IMR-90 (cell line): ENCODE measurements at regions not wholly inside any gene's neighbourhood (a gene's known extent, or its start where the extent isn't known, plus 50 kb on each side); places are given as distances from the start of the nearest gene placed in this dataset.

ENCODE experiments used
- ATAC-seq: fragments of 200-7000 bp; cut with Tn5 transposase; 2 replicates; pipeline ENCODE4 v1.9.1; 2020; ENCODE audit warnings: low read depth, mild to moderate bottlenecking, moderate library complexity
- BruUV-seq: library from RNA; stranded (reverse); fragments of 400-500 nt; replicated peaks from 2 replicates; lab custom pipeline; 2021; lab: Mats Ljungman, UMichigan
- CTCF ChIA-PET: fragments of 300-600 bp; formaldehyde crosslinking; extraction: SDS; loops from one replicate; lab custom pipeline; 2021; ENCODE audit warnings: antibody characterized with exemption; lab: Yijun Ruan, JAX
- POLR2A ChIA-PET: fragments of 300-600 bp; sonication (Branson Sonifier 250); formaldehyde crosslinking; loops from one replicate; lab custom pipeline; 2022; ENCODE audit warnings: antibody characterized with exemption; ENCODE audit not compliant: unreplicated experiment; lab: Charles Lee
- DNase-seq: peaks from one replicate; pipeline ENCODE4 v3.0.0; 2013
- H2AFZ ChIP-seq: replicated peaks from 2 replicates; pipeline ENCODE3; 2013; ENCODE audit warnings: low read length, mild to moderate bottlenecking; ENCODE audit not compliant: poor library complexity
- H2AK5ac ChIP-seq: 2 replicates; pipeline ENCODE4 v1.6.1; 2013; ENCODE audit warnings: low read depth, low read length, inconsistent platforms
- H2AK9ac ChIP-seq: replicated peaks from 2 replicates; pipeline ENCODE3; 2013; ENCODE audit warnings: mild to moderate bottlenecking, low read depth, low read length, moderate library complexity; ENCODE audit not compliant: poor library complexity
- H2BK120ac ChIP-seq: 2 replicates; pipeline ENCODE4 v1.6.1; 2013; ENCODE audit warnings: low read depth, low read length, inconsistent platforms
- H2BK15ac ChIP-seq: 3 replicates; pipeline ENCODE4 v1.6.1; 2013; ENCODE audit warnings: low read depth, low read length, inconsistent platforms
- H2BK20ac ChIP-seq: 2 replicates; pipeline ENCODE4 v1.6.1; 2013; ENCODE audit warnings: low read depth, mild to moderate bottlenecking, inconsistent platforms, low read length, moderate library complexity
- H2BK5ac ChIP-seq: 2 replicates; pipeline ENCODE4 v1.6.1; 2013; ENCODE audit warnings: mild to moderate bottlenecking, low read depth, low read length, inconsistent platforms; ENCODE audit not compliant: poor library complexity, severe bottlenecking
- H3K14ac ChIP-seq: replicated peaks from 2 replicates; pipeline ENCODE4 v1.6.1; 2013; ENCODE audit warnings: low read depth, low read length, inconsistent platforms
- H3K18ac ChIP-seq: 2 replicates; pipeline ENCODE4 v1.6.1; 2013; ENCODE audit warnings: low read depth, low read length, control low read depth
- H3K23ac ChIP-seq: 2 replicates; pipeline ENCODE4 v1.6.1; 2013; ENCODE audit warnings: low read depth, low read length, inconsistent platforms
- H3K27ac ChIP-seq: 2 replicates; pipeline ENCODE4 v1.5.1; 2013; ENCODE audit warnings: mild to moderate bottlenecking, control low read depth, low read length; ENCODE audit not compliant: insufficient read depth
- H3K27me3 ChIP-seq: 2 replicates; pipeline ENCODE4 v1.6.1; 2013; ENCODE audit warnings: low read length; ENCODE audit not compliant: control insufficient read depth, insufficient read depth
- H3K36me3 ChIP-seq: 2 replicates; pipeline ENCODE4 v1.6.1; 2013; ENCODE audit warnings: low read length, mixed read lengths; ENCODE audit not compliant: control insufficient read depth, insufficient read depth
- H3K4ac ChIP-seq: 2 replicates; pipeline ENCODE4 v1.6.1; 2013; ENCODE audit warnings: low read depth, low read length, inconsistent platforms
- H3K4me1 ChIP-seq: 2 replicates; pipeline ENCODE4 v1.6.1; 2013; ENCODE audit warnings: low read length, mixed read lengths; ENCODE audit not compliant: control insufficient read depth, insufficient read depth
- H3K4me2 ChIP-seq: 2 replicates; pipeline ENCODE4 v1.6.1; 2013; ENCODE audit warnings: low read depth, mild to moderate bottlenecking, control low read depth, low read length, moderate library complexity
- H3K4me3 ChIP-seq: 2 replicates; pipeline ENCODE4 v1.5.1; 2013; ENCODE audit warnings: low read depth, mild to moderate bottlenecking, control low read depth, low read length, moderate library complexity; ENCODE audit not compliant: insufficient read depth
- H3K56ac ChIP-seq: 2 replicates; pipeline ENCODE4 v1.6.1; 2013; ENCODE audit warnings: low read length, inconsistent platforms; ENCODE audit not compliant: insufficient read depth; ENCODE audit errors: extremely low read depth
- H3K79me1 ChIP-seq, 2 experiments: 2 replicates each; pipeline ENCODE4 v1.6.1; 2013; ENCODE audit warnings: low read length in 2 of 2, inconsistent platforms in 1 of 2, low read depth in 1 of 2
- H3K9ac ChIP-seq: 2 replicates; pipeline ENCODE4 v1.6.1; 2013; ENCODE audit warnings: low read depth, low read length, control low read depth
- H3K9me1 ChIP-seq: 2 replicates; pipeline ENCODE4 v1.6.1; 2013; ENCODE audit warnings: low read length, inconsistent platforms; ENCODE audit not compliant: insufficient read depth
- H3K9me3 ChIP-seq: 2 replicates; pipeline ENCODE4 v1.6.1; 2013; ENCODE audit warnings: low read length; ENCODE audit not compliant: control insufficient read depth, insufficient read depth
- H4K20me1 ChIP-seq: 2 replicates; pipeline ENCODE4 v1.6.1; 2013; ENCODE audit warnings: low read length, inconsistent platforms; ENCODE audit not compliant: insufficient read depth
- H4K5ac ChIP-seq: 2 replicates; pipeline ENCODE4 v1.6.1; 2013; ENCODE audit warnings: mild to moderate bottlenecking, low read depth, low read length, control low read depth
- H4K8ac ChIP-seq, 2 experiments: 2 replicates each; pipeline ENCODE4 v1.6.1; 2013; ENCODE audit warnings: low read depth in 2 of 2, low read length in 2 of 2, control low read depth in 1 of 2, inconsistent platforms in 1 of 2
- H4K91ac ChIP-seq: 2 replicates; pipeline ENCODE4 v1.6.1; 2013; ENCODE audit warnings: low read depth, low read length, inconsistent platforms; ENCODE audit not compliant: insufficient read depth
- BHLHE40 ChIP-seq: fragments of 150-350 bp; IDR thresholded peaks from 2 replicates; pipeline ENCODE4 v1.6.1; 2016; ENCODE audit warnings: mild to moderate bottlenecking, low read depth, low read length
- CEBPB ChIP-seq: IDR thresholded peaks from 2 replicates; pipeline ENCODE4 v1.6.1; 2012; ENCODE audit warnings: low read depth, low read length, improper control_type of control experiment
- CHD1 ChIP-seq: IDR thresholded peaks from 2 replicates; pipeline ENCODE4 v1.6.1; 2012; ENCODE audit warnings: low read depth, low read length, improper control_type of control experiment
- FOS ChIP-seq: fragments of 150-350 bp; IDR thresholded peaks from 2 replicates; pipeline ENCODE4 v1.6.1; 2016; ENCODE audit warnings: low read depth, low read length
- MAFK ChIP-seq: IDR thresholded peaks from 2 replicates; pipeline ENCODE4 v1.6.1; 2012; ENCODE audit warnings: low read depth, low read length, improper control_type of control experiment
- MAZ ChIP-seq: IDR thresholded peaks from 2 replicates; pipeline ENCODE4 v1.6.1; 2012; ENCODE audit warnings: low read depth, mild to moderate bottlenecking, low read length, improper control_type of control experiment, moderate library complexity, borderline replicate concordance
- MXI1 ChIP-seq: IDR thresholded peaks from 2 replicates; pipeline ENCODE4 v1.6.1; 2012; ENCODE audit warnings: low read depth, mild to moderate bottlenecking, low read length, moderate library complexity, borderline replicate concordance
- NFE2L2 ChIP-seq: fragments of 150-350 bp; IDR thresholded peaks from 2 replicates; pipeline ENCODE4 v1.6.1; 2016; ENCODE audit warnings: low read depth, mild to moderate bottlenecking, low read length
- POLR2A ChIP-seq: IDR thresholded peaks from 2 replicates; pipeline ENCODE4 v1.6.1; 2012; ENCODE audit warnings: mild to moderate bottlenecking, low read depth, low read length
- RAD21 ChIP-seq: IDR thresholded peaks from 2 replicates; pipeline ENCODE4 v1.6.1; 2012; ENCODE audit warnings: low read length, improper control_type of control experiment
- RCOR1 ChIP-seq: IDR thresholded peaks from 2 replicates; pipeline ENCODE4 v1.6.1; 2012; ENCODE audit warnings: mild to moderate bottlenecking, low read length, improper control_type of control experiment; ENCODE audit not compliant: insufficient replicate concordance
- RFX5 ChIP-seq: IDR thresholded peaks from 2 replicates; pipeline ENCODE4 v1.8.0; 2012; ENCODE audit warnings: low read depth, mild to moderate bottlenecking, low read length, moderate library complexity
- SMC3 ChIP-seq: fragments of 150-350 bp; IDR thresholded peaks from 2 replicates; pipeline ENCODE4 v1.6.1; 2016; ENCODE audit warnings: low read depth, mild to moderate bottlenecking, antibody characterized with exemption, low read length, moderate library complexity
- WGBS, 2 experiments: methylation state at CpG; one replicate each; pipeline versions ENCODE4 v1.1.5 to v1.1.7; 2013; ENCODE audit warnings: missing lambda C conversion rate in 2 of 2; ENCODE audit not compliant: insufficient read length in 1 of 2; ENCODE audit errors: extremely low coverage in 2 of 2; 5-methylcytosine and 5-hydroxymethylcytosine counted together
- dilution Hi-C: fragments of 300-500 bp; cut with HindIII; formaldehyde crosslinking; loops from one replicate; pipeline ENCODE4 v1.14.3; 2018; ENCODE audit warnings: low sequenced_read_pairs; ENCODE audit not compliant: unreplicated experiment
- in situ Hi-C: fragments of 300-500 bp; cut with MboI; formaldehyde crosslinking; loops from 3 replicates; pipeline ENCODE4 v1.14.3; 2019; ENCODE audit warnings: low sequenced_read_pairs, inconsistent platforms, mixed read lengths
- intact Hi-C: fragments of 100-400 bp; cut with micrococcal nuclease; formaldehyde crosslinking; loops from 2 replicates; pipeline ENCODE4 v1.10.0; 2022
- TF ChIP-seq, protein P1 (sequence below): fragments of 150-350 bp; IDR thresholded peaks from 2 replicates; pipeline ENCODE4 v1.6.1; 2017; ENCODE audit warnings: mild to moderate bottlenecking, antibody characterized with exemption, low read length, low read depth
- TF ChIP-seq, protein P2 (sequence below): conservative IDR thresholded peaks from 2 replicates; pipeline ENCODE4 v1.5.1; 2012; ENCODE audit warnings: mild to moderate bottlenecking, low read depth, low read length, improper control_type of control experiment
- TF ChIP-seq, protein P3 (sequence below): fragments of 150-350 bp; IDR thresholded peaks from 2 replicates; pipeline ENCODE4 v1.6.1; 2016; ENCODE audit warnings: low read depth, mild to moderate bottlenecking, low read length, moderate library complexity, borderline replicate concordance

DNA sequence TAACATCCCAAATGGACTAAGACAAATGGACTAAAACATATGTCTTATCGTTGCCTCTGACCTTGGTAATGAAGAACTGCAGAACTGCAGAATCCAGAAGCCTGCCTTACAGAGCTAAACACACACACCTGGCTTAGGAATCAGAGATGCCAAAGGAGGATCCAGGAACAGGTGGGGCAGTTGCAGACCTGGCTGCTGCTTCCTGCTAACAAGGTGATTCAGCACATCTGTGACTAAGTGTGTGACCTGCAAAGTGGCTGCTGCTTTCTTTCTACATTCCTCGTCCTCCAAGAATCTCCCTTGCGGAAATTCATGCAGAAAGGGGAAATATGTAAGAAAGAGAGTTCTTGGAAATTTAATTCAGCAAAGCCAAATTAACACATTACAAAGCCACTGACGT lies 96.8 kb upstream of the NLGN4X start:
- Histone ChIP-seq H3K18ac (no peak overlapping the region), H3K9me1 (no peaks in the 10 kb centered on the region), H3K9me3 (peaks cover 7% of the 10 kb centered on the region), H3K27ac (no peak overlapping the region), H4K20me1 (no peaks in the 10 kb centered on the region), H3K56ac (no peak overlapping the region), H2BK20ac (no peak overlapping the region), H3K9ac (no peak overlapping the region), H3K23ac (no peak overlapping the region), H2BK5ac (no peak overlapping the region), H2AFZ (no peak overlapping the region), H2BK120ac (no peak overlapping the region), H3K36me3 (no peaks in the 10 kb centered on the region), H3K27me3 (no peaks in the 10 kb centered on the region), H3K14ac (no peak overlapping the region), H3K79me1 (no peaks in the 10 kb centered on the region), H2AK9ac (no peak overlapping the region), H3K4ac (no peak overlapping the region), H3K4me1 (no peaks in the 10 kb centered on the region), H4K91ac (no peak overlapping the region), H4K5ac (no peak overlapping the region), H3K4me3 (no peak overlapping the region), H4K8ac (no peak overlapping the region), H2BK15ac (no peak overlapping the region), H3K4me2 (no peak overlapping the region), H2AK5ac (no peak overlapping the region)
- CTCF ChIA-PET = no interaction called here
- dilution Hi-C loops = no loop called here
- in situ Hi-C loops = no loop called here
- DNase-seq (no peak), ATAC-seq (no peak)
- intact Hi-C loops = no loop called here
- no CpG with 5 or more reads among the region's 4 CpGs for WGBS, 2 experiments
- POLR2A ChIA-PET = no interaction called here
- BruUV-seq = no TSS peak
- TF ChIP-seq MAZ (no peak), BHLHE40 (no peak), RFX5 (no peak), NFE2L2 (no peak), POLR2A (no peak), RAD21 (no peak), CEBPB (no peak), MXI1 (no peak), CHD1 (no peak), SMC3 (no peak), RCOR1 (no peak), MAFK (no peak), FOS (no peak)
- TF ChIP-seq, protein P1, sequence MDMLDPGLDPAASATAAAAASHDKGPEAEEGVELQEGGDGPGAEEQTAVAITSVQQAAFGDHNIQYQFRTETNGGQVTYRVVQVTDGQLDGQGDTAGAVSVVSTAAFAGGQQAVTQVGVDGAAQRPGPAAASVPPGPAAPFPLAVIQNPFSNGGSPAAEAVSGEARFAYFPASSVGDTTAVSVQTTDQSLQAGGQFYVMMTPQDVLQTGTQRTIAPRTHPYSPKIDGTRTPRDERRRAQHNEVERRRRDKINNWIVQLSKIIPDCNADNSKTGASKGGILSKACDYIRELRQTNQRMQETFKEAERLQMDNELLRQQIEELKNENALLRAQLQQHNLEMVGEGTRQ = no peak
- TF ChIP-seq, protein P2, sequence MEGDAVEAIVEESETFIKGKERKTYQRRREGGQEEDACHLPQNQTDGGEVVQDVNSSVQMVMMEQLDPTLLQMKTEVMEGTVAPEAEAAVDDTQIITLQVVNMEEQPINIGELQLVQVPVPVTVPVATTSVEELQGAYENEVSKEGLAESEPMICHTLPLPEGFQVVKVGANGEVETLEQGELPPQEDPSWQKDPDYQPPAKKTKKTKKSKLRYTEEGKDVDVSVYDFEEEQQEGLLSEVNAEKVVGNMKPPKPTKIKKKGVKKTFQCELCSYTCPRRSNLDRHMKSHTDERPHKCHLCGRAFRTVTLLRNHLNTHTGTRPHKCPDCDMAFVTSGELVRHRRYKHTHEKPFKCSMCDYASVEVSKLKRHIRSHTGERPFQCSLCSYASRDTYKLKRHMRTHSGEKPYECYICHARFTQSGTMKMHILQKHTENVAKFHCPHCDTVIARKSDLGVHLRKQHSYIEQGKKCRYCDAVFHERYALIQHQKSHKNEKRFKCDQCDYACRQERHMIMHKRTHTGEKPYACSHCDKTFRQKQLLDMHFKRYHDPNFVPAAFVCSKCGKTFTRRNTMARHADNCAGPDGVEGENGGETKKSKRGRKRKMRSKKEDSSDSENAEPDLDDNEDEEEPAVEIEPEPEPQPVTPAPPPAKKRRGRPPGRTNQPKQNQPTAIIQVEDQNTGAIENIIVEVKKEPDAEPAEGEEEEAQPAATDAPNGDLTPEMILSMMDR = no peak
- TF ChIP-seq, protein P3, sequence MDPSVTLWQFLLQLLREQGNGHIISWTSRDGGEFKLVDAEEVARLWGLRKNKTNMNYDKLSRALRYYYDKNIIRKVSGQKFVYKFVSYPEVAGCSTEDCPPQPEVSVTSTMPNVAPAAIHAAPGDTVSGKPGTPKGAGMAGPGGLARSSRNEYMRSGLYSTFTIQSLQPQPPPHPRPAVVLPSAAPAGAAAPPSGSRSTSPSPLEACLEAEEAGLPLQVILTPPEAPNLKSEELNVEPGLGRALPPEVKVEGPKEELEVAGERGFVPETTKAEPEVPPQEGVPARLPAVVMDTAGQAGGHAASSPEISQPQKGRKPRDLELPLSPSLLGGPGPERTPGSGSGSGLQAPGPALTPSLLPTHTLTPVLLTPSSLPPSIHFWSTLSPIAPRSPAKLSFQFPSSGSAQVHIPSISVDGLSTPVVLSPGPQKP = no peak
